ENCODE measurements at regions not wholly inside any gene's neighbourhood (a gene's known extent, or its start where the extent isn't known, plus 50 kb on each side); places are given as distances from the start of the nearest gene placed in this dataset.

DNA sequence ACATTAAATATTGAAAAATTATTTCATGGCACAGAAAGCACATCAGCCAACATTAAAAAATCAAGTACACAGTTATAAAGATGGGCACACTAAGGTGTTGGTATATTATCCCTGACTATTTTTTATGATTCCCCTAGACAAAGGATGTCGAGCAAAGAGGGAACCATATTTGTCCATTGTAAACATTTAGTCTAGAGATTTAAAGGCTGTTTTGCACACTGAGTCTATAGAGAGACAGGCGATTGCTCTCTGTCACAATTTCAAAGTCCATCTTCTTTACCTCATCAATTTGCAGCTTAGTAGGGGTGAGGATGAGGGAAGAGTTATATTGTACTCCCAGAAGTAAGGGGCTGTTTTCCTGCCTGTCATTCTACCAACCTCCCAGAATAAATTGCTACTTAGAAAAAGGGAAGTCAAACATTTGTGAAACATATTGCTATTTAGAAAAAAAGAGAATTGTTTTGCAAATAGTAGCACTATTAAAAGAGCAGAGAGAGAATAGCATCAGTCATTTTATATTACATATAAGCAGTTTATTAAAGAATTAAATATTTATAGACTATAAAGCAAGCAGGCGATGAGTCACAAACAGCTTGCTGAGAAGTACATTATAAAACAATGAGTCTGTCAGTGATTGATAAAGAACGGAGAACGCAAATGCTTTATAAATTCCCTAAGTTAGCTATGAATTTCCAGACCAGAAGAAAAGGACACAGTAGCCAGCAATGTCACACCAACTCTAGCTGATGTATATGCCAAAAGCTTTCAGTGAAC, 270.6 kb upstream of the PMFBP1 start:
- Histone ChIP-seq H3K27me3 (ENCODE audit: control insufficient read depth in 3 of 3, insufficient read depth in 3 of 3, low read length in 3 of 3) (no peaks in the 10 kb centered on the region), H3K9me3 (ENCODE audit: control insufficient read depth in 2 of 2, insufficient read depth in 1 of 2, low read depth in 1 of 2, low read length in 1 of 2) (peaks cover 0 to 9% of the 10 kb centered on the region in 2 donors), H3K36me3 (ENCODE audit: control insufficient read depth in 3 of 3, insufficient read depth in 2 of 3, low read depth in 1 of 3, low read length in 3 of 3) (no peaks in the 10 kb centered on the region), H3K4me3 (ENCODE audit: low read depth in 1 of 3, low read length in 3 of 3) (no peak overlapping the region), H3K27ac (ENCODE audit: low read depth in 1 of 3, low read length in 2 of 3) (no peak overlapping the region), H3K4me1 (ENCODE audit: control insufficient read depth in 3 of 3, insufficient read depth in 2 of 3, low read depth in 1 of 3, low read length in 2 of 3) (no peaks in the 10 kb centered on the region)
- WGBS, 3 donors: 57 to 69% (median 66%) methylated on average over 5 of the region's 5 CpGs
- DNase-seq (peak in 1 of 2 donors; percentile 3), FAIRE-seq (no peak)

- DNase-seq (no peak), FAIRE-seq (no peak)
- H3K9me3 ChIP-seq (ENCODE audit: control insufficient read depth in 2 of 2, insufficient read depth in 1 of 2, low read depth in 1 of 2, low read length in 1 of 2): peaks cover 0 to 8% of the 10 kb centered on the region in 2 donors
- no peaks in the 10 kb centered on the region for H3K4me1 ChIP-seq (ENCODE audit: control insufficient read depth in 3 of 3, insufficient read depth in 2 of 3, low read depth in 1 of 3, low read length in 2 of 3)
- no peak overlapping the region for H3K27ac ChIP-seq (ENCODE audit: low read depth in 1 of 3, low read length in 2 of 3)
- no peaks in the 10 kb centered on the region for H3K36me3 ChIP-seq (ENCODE audit: control insufficient read depth in 3 of 3, insufficient read depth in 2 of 3, low read depth in 1 of 3, low read length in 3 of 3)
- H3K27me3 ChIP-seq (ENCODE audit: control insufficient read depth in 3 of 3, insufficient read depth in 3 of 3, low read length in 3 of 3): no peaks in the 10 kb centered on the region
- H3K4me3 ChIP-seq (ENCODE audit: low read depth in 1 of 3, low read length in 3 of 3): no peak overlapping the region
Observed at GRCh38 chr16:72437891-72438290, 265.9 kb upstream of the PMFBP1 start.

GRCh38 chr16:72434159-72434558, 262.2 kb upstream of the PMFBP1 start:
- Histone ChIP-seq H3K27me3 (ENCODE audit: control insufficient read depth in 3 of 3, insufficient read depth in 3 of 3, low read length in 3 of 3) (no peaks in the 10 kb centered on the region), H3K27ac (ENCODE audit: low read depth in 1 of 3, low read length in 2 of 3) (no peak overlapping the region), H3K36me3 (ENCODE audit: control insufficient read depth in 3 of 3, insufficient read depth in 2 of 3, low read depth in 1 of 3, low read length in 3 of 3) (no peaks in the 10 kb centered on the region), H3K4me3 (ENCODE audit: low read depth in 1 of 3, low read length in 3 of 3) (no peak overlapping the region), H3K9me3 (ENCODE audit: control insufficient read depth in 2 of 2, insufficient read depth in 1 of 2, low read depth in 1 of 2, low read length in 1 of 2) (peaks cover 0 to 4% of the 10 kb centered on the region in 2 donors), H3K4me1 (ENCODE audit: control insufficient read depth in 3 of 3, insufficient read depth in 2 of 3, low read depth in 1 of 3, low read length in 2 of 3) (no peaks in the 10 kb centered on the region)
- no peak for FAIRE-seq
- 88 to 97% (median 94%) methylated on average over 2 of the region's 2 CpGs for WGBS, 3 donors
- peak in 1 of 2 donors; percentile 7 for DNase-seq

DNA sequence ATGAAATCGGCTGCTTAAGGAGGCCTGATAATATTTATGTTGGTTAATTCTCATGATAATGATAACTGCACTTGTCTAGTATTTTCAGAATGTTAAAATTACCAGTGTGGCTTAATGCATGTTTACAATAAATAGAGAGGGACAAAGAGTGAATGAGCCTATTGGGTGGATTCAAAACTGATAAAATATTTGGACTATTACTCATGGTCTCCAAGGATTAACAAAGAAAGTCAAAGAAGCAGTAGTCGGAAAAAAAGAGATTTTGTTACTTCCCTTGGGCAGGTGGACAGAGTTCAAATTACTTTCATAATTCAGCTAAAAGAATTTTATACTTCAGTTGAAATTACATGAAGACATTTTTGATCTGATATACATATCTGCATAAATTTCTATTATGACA, 258.2 kb upstream of the PMFBP1 start:
- Histone ChIP-seq H3K27ac (ENCODE audit: low read depth in 1 of 3, low read length in 2 of 3) (no peak overlapping the region), H3K27me3 (ENCODE audit: control insufficient read depth in 3 of 3, insufficient read depth in 3 of 3, low read length in 3 of 3) (no peaks in the 10 kb centered on the region), H3K36me3 (ENCODE audit: control insufficient read depth in 3 of 3, insufficient read depth in 2 of 3, low read depth in 1 of 3, low read length in 3 of 3) (peaks cover 0 to 2% (median 0%) of the 10 kb centered on the region in 3 donors), H3K4me3 (ENCODE audit: low read depth in 1 of 3, low read length in 3 of 3) (no peak overlapping the region), H3K4me1 (ENCODE audit: control insufficient read depth in 3 of 3, insufficient read depth in 2 of 3, low read depth in 1 of 3, low read length in 2 of 3) (no peaks in the 10 kb centered on the region), H3K9me3 (ENCODE audit: control insufficient read depth in 2 of 2, insufficient read depth in 1 of 2, low read depth in 1 of 2, low read length in 1 of 2) (no peaks in the 10 kb centered on the region)
- DNase-seq (no peak), FAIRE-seq (no peak)
- 70 to 88% (median 83%) methylated on average over 2 of the region's 2 CpGs for WGBS, 3 donors

DNA sequence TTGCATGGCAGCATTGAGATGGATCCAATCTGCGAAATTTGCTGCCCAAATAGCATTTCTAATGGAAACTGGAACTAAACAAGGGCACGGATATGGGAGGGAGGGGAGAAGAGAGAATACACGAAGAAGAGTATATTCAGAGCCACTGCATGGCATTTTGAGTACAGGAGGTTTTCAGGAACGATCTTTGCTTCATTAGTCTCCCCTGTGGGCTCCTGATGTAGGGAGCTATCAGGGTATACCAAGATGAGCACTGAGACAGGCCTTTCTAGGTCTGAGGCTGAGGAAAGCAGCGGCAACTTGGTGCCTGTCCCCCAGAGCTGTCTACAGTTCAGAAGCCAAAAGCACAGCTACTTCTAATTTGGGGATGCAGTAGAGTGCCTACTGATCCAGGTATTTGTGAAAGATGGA, 257.7 kb upstream of the PMFBP1 start:
- H3K9me3 ChIP-seq (ENCODE audit: control insufficient read depth in 2 of 2, insufficient read depth in 1 of 2, low read depth in 1 of 2, low read length in 1 of 2): no peaks in the 10 kb centered on the region

GRCh38 chr16:72428681-72429376, 256.9 kb upstream of the PMFBP1 start:
- no peak overlapping the region for H3K27ac ChIP-seq (ENCODE audit: low read depth in 1 of 3, low read length in 2 of 3)
- H3K36me3 ChIP-seq (ENCODE audit: control insufficient read depth in 3 of 3, insufficient read depth in 2 of 3, low read depth in 1 of 3, low read length in 3 of 3): peaks cover 0 to 2% (median 0%) of the 10 kb centered on the region in 3 donors
- no peak for FAIRE-seq
- no peaks in the 10 kb centered on the region for H3K4me1 ChIP-seq (ENCODE audit: control insufficient read depth in 3 of 3, insufficient read depth in 2 of 3, low read depth in 1 of 3, low read length in 2 of 3)
- WGBS, 3 donors: 90 to 95% (median 92%) methylated on average over 9 of the region's 9 CpGs
- H3K4me3 ChIP-seq (ENCODE audit: low read depth in 1 of 3, low read length in 3 of 3): no peak overlapping the region
- H3K27me3 ChIP-seq (ENCODE audit: control insufficient read depth in 3 of 3, insufficient read depth in 3 of 3, low read length in 3 of 3): no peaks in the 10 kb centered on the region
- no peaks in the 10 kb centered on the region for H3K9me3 ChIP-seq (ENCODE audit: control insufficient read depth in 2 of 2, insufficient read depth in 1 of 2, low read depth in 1 of 2, low read length in 1 of 2)
- DNase-seq: no peak

More for the DNA sequence above, 257.7 kb upstream of the PMFBP1 start:
- 81 to 93% (median 87%) methylated on average over 5 of the region's 5 CpGs for WGBS, 3 donors
- Histone ChIP-seq H3K27ac (ENCODE audit: low read depth in 1 of 3, low read length in 2 of 3) (no peak overlapping the region), H3K36me3 (ENCODE audit: control insufficient read depth in 3 of 3, insufficient read depth in 2 of 3, low read depth in 1 of 3, low read length in 3 of 3) (peaks cover 0 to 2% (median 0%) of the 10 kb centered on the region in 3 donors), H3K27me3 (ENCODE audit: control insufficient read depth in 3 of 3, insufficient read depth in 3 of 3, low read length in 3 of 3) (no peaks in the 10 kb centered on the region), H3K4me3 (ENCODE audit: low read depth in 1 of 3, low read length in 3 of 3) (no peak overlapping the region), H3K4me1 (ENCODE audit: control insufficient read depth in 3 of 3, insufficient read depth in 2 of 3, low read depth in 1 of 3, low read length in 2 of 3) (no peaks in the 10 kb centered on the region)
- no peak for FAIRE-seq
- DNase-seq: no peak

DNA sequence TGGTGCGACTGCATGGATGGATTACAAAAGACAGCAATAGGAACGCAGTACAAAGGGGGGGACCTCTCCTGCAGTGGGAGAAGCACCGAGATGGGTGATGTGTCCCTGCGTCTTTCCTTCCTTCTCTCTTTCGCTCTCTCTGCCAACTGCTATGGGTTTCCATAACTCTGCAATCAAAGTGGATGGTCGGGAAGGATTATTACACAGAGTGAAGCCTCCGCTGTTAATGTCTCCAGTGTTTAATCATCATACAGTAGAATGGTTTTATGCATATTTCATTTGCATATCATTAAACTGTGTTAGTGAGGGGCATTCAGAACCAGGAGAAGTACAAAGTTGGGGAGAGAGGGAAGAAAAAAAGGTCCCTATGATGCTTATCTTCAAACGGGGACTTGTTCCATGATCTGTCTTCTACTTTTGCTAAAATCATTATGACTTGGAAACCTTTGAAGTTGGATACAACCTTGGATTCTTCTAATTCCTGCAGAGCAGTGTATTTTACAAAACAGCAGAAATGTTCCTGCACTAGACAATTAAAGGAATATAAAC, 255.9 kb upstream of the PMFBP1 start:
- H3K4me3 ChIP-seq (ENCODE audit: low read depth in 1 of 3, low read length in 3 of 3): no peak overlapping the region
- H3K4me1 ChIP-seq (ENCODE audit: control insufficient read depth in 3 of 3, insufficient read depth in 2 of 3, low read depth in 1 of 3, low read length in 2 of 3): no peaks in the 10 kb centered on the region
- no peak for DNase-seq
- peaks cover 0 to 2% (median 0%) of the 10 kb centered on the region in 3 donors for H3K36me3 ChIP-seq (ENCODE audit: control insufficient read depth in 3 of 3, insufficient read depth in 2 of 3, low read depth in 1 of 3, low read length in 3 of 3)
- H3K27ac ChIP-seq (ENCODE audit: low read depth in 1 of 3, low read length in 2 of 3): no peak overlapping the region
- 87 to 90% (median 89%) methylated on average over 8 of the region's 8 CpGs for WGBS, 3 donors
- no peaks in the 10 kb centered on the region for H3K9me3 ChIP-seq (ENCODE audit: control insufficient read depth in 2 of 2, insufficient read depth in 1 of 2, low read depth in 1 of 2, low read length in 1 of 2)
- FAIRE-seq: no peak
- H3K27me3 ChIP-seq (ENCODE audit: control insufficient read depth in 3 of 3, insufficient read depth in 3 of 3, low read length in 3 of 3): no peaks in the 10 kb centered on the region

DNA sequence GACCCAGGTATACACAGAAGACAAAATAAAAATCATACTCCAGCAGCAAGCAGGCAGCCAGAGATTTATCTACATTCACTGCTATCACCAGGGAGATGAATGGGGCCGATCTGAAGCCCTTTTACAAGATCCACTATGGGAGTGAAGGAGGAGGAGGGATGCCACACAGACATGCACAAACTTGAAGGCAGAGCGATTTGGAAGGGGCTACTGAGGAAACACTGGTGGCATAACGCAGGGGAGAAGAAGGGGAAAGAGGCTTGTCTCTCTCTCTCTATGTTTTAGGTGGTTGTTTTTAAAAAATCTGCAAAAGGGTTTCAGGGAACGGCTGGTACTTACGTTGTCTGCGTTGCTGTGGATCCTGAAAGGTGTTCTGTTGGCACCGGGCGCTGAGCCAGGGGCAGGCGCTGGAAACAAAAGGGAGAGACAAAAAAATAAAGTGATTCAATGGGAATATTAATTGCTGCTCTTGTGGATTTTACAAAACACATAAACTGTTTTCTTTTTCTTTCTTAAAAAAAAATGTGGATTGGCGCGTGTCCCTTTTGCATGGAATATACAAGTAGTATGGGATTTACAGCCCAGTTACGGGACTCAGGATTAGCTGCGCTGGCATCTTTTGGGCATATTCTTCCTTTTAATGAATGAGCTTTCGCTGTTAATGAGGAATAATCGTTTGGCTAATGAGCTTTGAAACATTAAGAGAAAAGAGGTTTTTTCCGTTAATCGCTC, 255.3 kb upstream of the PMFBP1 start:
- Histone ChIP-seq H3K27ac (ENCODE audit: low read depth in 1 of 3, low read length in 2 of 3) (peak overlapping the region in 1 of 3 donors; percentile 11), H3K4me1 (ENCODE audit: control insufficient read depth in 3 of 3, insufficient read depth in 2 of 3, low read depth in 1 of 3, low read length in 2 of 3) (no peaks in the 10 kb centered on the region), H3K9me3 (ENCODE audit: control insufficient read depth in 2 of 2, insufficient read depth in 1 of 2, low read depth in 1 of 2, low read length in 1 of 2) (no peaks in the 10 kb centered on the region), H3K4me3 (ENCODE audit: low read depth in 1 of 3, low read length in 3 of 3) (no peak overlapping the region), H3K27me3 (ENCODE audit: control insufficient read depth in 3 of 3, insufficient read depth in 3 of 3, low read length in 3 of 3) (no peaks in the 10 kb centered on the region), H3K36me3 (ENCODE audit: control insufficient read depth in 3 of 3, insufficient read depth in 2 of 3, low read depth in 1 of 3, low read length in 3 of 3) (peaks cover 0 to 2% (median 0%) of the 10 kb centered on the region in 3 donors)
- FAIRE-seq: no peak
- DNase-seq: no peak
- 90 to 95% (median 91%) methylated on average over 17 of the region's 17 CpGs for WGBS, 3 donors
